PC-3 (cell line): ENCODE measurements at regions not wholly inside any gene's neighbourhood (a gene's known extent, or its start where the extent isn't known, plus 50 kb on each side); places are given as distances from the start of the nearest gene placed in this dataset.

ENCODE experiments used
- EZH2phosphoT487 ChIP-seq: fragments of 300-600 bp; sonication (generic); IDR thresholded peaks from 2 replicates; pipeline ENCODE4 v1.6.1; 2018; ENCODE audit warnings: mild to moderate bottlenecking, antibody characterized with exemption, low read length, borderline replicate concordance
- TF ChIP-seq, protein P1 (sequence below): fragments of 300-600 bp; sonication (generic); conservative IDR thresholded peaks from 2 replicates; pipeline ENCODE4 v1.5.1; 2017; ENCODE audit warnings: antibody characterized with exemption, low read depth, mild to moderate bottlenecking, low read length

DNA sequence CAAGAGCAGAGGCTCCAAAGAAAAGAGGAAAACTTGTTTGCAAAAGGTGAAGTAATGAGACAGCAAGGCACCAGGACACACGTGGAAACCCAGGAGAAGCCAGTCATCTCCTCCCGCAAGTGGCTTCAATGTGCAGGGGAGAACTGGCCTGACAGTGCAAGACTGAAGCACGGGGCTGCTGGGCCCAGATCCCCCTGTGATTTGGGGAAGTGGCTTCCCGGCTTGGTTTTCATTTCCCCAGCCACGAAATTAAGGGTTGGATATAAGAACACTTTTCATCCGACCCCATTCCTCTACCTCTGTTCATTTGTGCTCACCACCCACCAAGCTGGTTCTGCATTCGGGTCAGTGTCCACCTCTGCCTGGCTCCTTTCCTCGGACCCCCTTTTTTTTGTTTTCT lies 306.4 kb downstream of the FGFR2 start:
- TF ChIP-seq, protein P1, sequence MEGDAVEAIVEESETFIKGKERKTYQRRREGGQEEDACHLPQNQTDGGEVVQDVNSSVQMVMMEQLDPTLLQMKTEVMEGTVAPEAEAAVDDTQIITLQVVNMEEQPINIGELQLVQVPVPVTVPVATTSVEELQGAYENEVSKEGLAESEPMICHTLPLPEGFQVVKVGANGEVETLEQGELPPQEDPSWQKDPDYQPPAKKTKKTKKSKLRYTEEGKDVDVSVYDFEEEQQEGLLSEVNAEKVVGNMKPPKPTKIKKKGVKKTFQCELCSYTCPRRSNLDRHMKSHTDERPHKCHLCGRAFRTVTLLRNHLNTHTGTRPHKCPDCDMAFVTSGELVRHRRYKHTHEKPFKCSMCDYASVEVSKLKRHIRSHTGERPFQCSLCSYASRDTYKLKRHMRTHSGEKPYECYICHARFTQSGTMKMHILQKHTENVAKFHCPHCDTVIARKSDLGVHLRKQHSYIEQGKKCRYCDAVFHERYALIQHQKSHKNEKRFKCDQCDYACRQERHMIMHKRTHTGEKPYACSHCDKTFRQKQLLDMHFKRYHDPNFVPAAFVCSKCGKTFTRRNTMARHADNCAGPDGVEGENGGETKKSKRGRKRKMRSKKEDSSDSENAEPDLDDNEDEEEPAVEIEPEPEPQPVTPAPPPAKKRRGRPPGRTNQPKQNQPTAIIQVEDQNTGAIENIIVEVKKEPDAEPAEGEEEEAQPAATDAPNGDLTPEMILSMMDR, result no peak
- no peak for TF ChIP-seq EZH2phosphoT487
